Fibroblast of lung (primary cell): ENCODE measurements at regions not wholly inside any gene's neighbourhood (a gene's known extent, or its start where the extent isn't known, plus 50 kb on each side); places are given as distances from the start of the nearest gene placed in this dataset.

ENCODE experiments used
- DNase-seq, 2 donors: peaks; one replicate each; pipeline versions ENCODE4 v3.0.0 to v3.0.0-alpha.2; 2010; ENCODE audit warnings: low read depth in 2 of 2
- H2AFZ ChIP-seq: 2 replicates; pipeline ENCODE4 v1.5.1; 2012; ENCODE audit warnings: low read length, control low read depth, inconsistent platforms
- H3K27ac ChIP-seq: 2 replicates; pipeline ENCODE4 v1.5.1; 2011; ENCODE audit warnings: low read length, control low read depth; ENCODE audit not compliant: insufficient read depth
- H3K27me3 ChIP-seq: 2 replicates; pipeline ENCODE4 v1.5.1; 2011; ENCODE audit warnings: mild to moderate bottlenecking, low read length; ENCODE audit not compliant: control insufficient read depth, insufficient read depth
- H3K36me3 ChIP-seq: 2 replicates; pipeline ENCODE4 v1.5.1; 2011; ENCODE audit warnings: low read length; ENCODE audit not compliant: control insufficient read depth, insufficient read depth
- H3K4me1 ChIP-seq: 2 replicates; pipeline ENCODE4 v1.5.1; 2011; ENCODE audit warnings: low read length; ENCODE audit not compliant: control insufficient read depth, insufficient read depth; ENCODE audit errors: extremely low read depth
- H3K4me2 ChIP-seq: 2 replicates; pipeline ENCODE4 v1.5.1; 2011; ENCODE audit warnings: low read length, control low read depth; ENCODE audit not compliant: insufficient read depth; ENCODE audit errors: extremely low read depth
- H3K4me3 ChIP-seq, 4 experiments: fragments of 200-600 bp in 1 of 4; sonication (generic) in 1 of 4; replicated peaks in 1 of 4; 2 replicates each; pipeline ENCODE4 v1.5.1; 2011 to 2016; ENCODE audit warnings: low read length in 4 of 4, low read depth in 3 of 4, mild to moderate bottlenecking in 3 of 4, control low read depth in 2 of 4, inconsistent platforms in 1 of 4, mixed read lengths in 1 of 4; ENCODE audit not compliant: insufficient read depth in 1 of 4; ENCODE audit errors: control extremely low read depth in 1 of 4
- H3K79me2 ChIP-seq: 2 replicates; pipeline ENCODE4 v1.5.1; 2012; ENCODE audit warnings: mild to moderate bottlenecking, low read length, inconsistent platforms; ENCODE audit not compliant: control insufficient read depth, insufficient read depth
- H3K9ac ChIP-seq: 2 replicates; pipeline ENCODE4 v1.5.1; 2011; ENCODE audit warnings: mild to moderate bottlenecking, low read length, control low read depth; ENCODE audit not compliant: insufficient read depth
- H3K9me3 ChIP-seq: 2 replicates; pipeline ENCODE4 v1.5.1; 2012; ENCODE audit warnings: low read depth, low read length; ENCODE audit not compliant: control insufficient read depth, insufficient read depth
- H4K20me1 ChIP-seq: 2 replicates; pipeline ENCODE4 v1.5.1; 2011; ENCODE audit warnings: low read length; ENCODE audit not compliant: control insufficient read depth, insufficient read depth; ENCODE audit errors: extremely low read depth
- EZH2 ChIP-seq: IDR thresholded peaks from 2 replicates; pipeline ENCODE4 v1.5.1; 2012; ENCODE audit warnings: low read length, control low read depth, mild to moderate bottlenecking; ENCODE audit errors: missing control alignments
- TF ChIP-seq, protein P1 (sequence below), 2 donors: IDR thresholded peaks in 1 of 2; conservative IDR thresholded peaks in 1 of 2; 1 replicate in 1 of 2; 2 replicates in 1 of 2; pipeline ENCODE4 v1.5.1; 2011 to 2012; ENCODE audit warnings: low read length in 2 of 2, control low read depth in 1 of 2, inconsistent platforms in 1 of 2, low read depth in 1 of 2, mild to moderate bottlenecking in 1 of 2

DNA sequence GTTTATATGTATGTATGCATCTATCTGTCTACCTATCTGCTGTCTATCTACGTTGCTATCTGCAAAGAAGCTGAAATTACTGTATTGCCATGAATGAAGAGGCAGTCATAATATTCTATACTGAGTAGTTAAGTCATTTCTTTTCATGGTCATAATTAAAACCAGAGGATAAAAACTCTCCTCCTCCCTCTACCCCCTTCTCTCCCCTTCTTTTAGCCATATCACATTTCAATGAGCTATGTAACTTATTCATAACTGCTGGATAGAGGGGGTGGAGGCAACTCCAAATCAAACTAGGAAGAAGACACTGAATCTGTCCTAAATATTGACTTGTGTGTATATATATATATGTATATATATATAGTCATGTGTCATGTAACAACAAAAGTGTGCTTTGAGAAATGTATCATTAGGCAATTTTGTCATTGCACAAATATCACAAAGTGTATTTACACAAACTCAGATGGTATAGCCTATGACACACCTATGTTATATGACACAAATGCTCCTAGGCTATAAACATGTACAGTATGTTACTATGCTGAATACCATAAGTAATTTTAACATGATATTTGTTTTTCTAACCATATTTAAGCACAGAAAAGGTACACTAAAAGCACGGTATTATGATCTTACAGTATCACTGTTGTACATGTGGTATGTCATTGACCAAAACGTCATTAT lies 229.7 kb upstream of the KCNMB2 start:
- H3K4me1 ChIP-seq = no peaks in the 10 kb centered on the region
- H3K27me3 ChIP-seq = no peaks in the 10 kb centered on the region
- H3K27ac ChIP-seq = no peak overlapping the region
- H3K9me3 ChIP-seq = no peaks in the 10 kb centered on the region
- H2AFZ ChIP-seq = no peak overlapping the region
- no peak for TF ChIP-seq EZH2
- TF ChIP-seq, protein P1, sequence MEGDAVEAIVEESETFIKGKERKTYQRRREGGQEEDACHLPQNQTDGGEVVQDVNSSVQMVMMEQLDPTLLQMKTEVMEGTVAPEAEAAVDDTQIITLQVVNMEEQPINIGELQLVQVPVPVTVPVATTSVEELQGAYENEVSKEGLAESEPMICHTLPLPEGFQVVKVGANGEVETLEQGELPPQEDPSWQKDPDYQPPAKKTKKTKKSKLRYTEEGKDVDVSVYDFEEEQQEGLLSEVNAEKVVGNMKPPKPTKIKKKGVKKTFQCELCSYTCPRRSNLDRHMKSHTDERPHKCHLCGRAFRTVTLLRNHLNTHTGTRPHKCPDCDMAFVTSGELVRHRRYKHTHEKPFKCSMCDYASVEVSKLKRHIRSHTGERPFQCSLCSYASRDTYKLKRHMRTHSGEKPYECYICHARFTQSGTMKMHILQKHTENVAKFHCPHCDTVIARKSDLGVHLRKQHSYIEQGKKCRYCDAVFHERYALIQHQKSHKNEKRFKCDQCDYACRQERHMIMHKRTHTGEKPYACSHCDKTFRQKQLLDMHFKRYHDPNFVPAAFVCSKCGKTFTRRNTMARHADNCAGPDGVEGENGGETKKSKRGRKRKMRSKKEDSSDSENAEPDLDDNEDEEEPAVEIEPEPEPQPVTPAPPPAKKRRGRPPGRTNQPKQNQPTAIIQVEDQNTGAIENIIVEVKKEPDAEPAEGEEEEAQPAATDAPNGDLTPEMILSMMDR (conservative IDR thresholded peaks at IDR 0.05 in 1 of 2, IDR thresholded peaks at IDR 0.05 in 1 of 2; ENCODE audit: low read depth in 1 of 2, low read length in 2 of 2) = no peak
- H3K4me3 ChIP-seq = no peak overlapping the region
- H3K79me2 ChIP-seq = no peaks in the 10 kb centered on the region
- no peaks in the 10 kb centered on the region for H4K20me1 ChIP-seq
- H3K9ac ChIP-seq = no peak overlapping the region
- no peak for DNase-seq
- H3K4me2 ChIP-seq = no peak overlapping the region
- no peaks in the 10 kb centered on the region for H3K36me3 ChIP-seq

DNA sequence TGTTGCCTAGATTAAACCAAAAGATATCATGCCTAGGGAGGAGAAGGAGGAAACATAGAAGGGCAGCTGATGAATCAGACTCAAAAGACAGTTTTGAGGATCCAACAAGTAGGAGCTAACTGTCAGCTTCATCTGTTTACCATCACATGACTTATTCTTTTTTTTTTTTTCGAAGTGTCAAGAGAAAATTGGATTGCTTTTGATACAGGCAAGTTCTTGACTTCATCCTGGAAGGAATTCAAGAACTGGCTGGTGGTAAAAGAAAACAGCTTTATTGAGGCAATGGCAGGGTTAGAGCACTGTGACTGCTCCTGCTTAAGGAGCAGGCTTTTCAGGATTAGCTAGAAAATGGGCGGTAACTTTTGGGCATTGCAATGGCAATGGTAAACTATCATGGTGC lies 227.5 kb upstream of the KCNMB2 start:
- Histone ChIP-seq H3K9me3 (no peaks in the 10 kb centered on the region), H3K4me2 (no peak overlapping the region), H3K9ac (no peak overlapping the region), H3K27me3 (no peaks in the 10 kb centered on the region), H3K79me2 (no peaks in the 10 kb centered on the region), H3K4me3 (no peak overlapping the region), H3K36me3 (no peaks in the 10 kb centered on the region), H3K27ac (no peak overlapping the region), H4K20me1 (no peaks in the 10 kb centered on the region), H2AFZ (peak overlapping the region; percentile 12), H3K4me1 (no peaks in the 10 kb centered on the region)
- TF ChIP-seq, protein P1 (conservative IDR thresholded peaks at IDR 0.05 in 1 of 2, IDR thresholded peaks at IDR 0.05 in 1 of 2; ENCODE audit: low read depth in 1 of 2, low read length in 2 of 2) = no peak
- TF ChIP-seq EZH2 = no peak
- DNase-seq = no peak

DNA sequence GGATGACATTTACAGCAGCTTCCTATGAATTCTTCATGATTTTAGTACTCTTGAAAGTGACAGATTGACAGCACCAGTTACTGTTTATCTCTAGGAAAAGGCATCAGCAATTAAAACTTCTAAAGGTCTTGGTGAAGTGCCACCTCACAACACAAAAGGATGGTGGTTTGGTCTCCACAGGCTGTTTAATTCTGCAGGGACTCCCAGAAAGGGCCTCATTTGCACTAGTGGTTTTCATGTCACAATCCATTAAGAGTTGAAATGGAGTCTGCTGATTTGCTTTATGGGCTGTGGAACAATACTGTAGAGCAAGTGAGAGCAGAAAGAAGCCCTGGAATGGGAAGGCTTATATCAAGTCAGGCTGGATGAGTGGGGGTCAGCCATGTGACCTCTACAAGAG lies 225.3 kb upstream of the KCNMB2 start:
- no peak for TF ChIP-seq EZH2
- TF ChIP-seq, protein P1 (conservative IDR thresholded peaks at IDR 0.05 in 1 of 2, IDR thresholded peaks at IDR 0.05 in 1 of 2; ENCODE audit: low read depth in 1 of 2, low read length in 2 of 2) = no peak
- H3K4me2 ChIP-seq = no peak overlapping the region

More for the DNA sequence above, 225.3 kb upstream of the KCNMB2 start:
- H3K4me1 ChIP-seq = no peaks in the 10 kb centered on the region
- H3K9ac ChIP-seq = no peak overlapping the region
- no peaks in the 10 kb centered on the region for H3K36me3 ChIP-seq
- no peaks in the 10 kb centered on the region for H3K9me3 ChIP-seq
- no peak overlapping the region for H3K27ac ChIP-seq
- no peaks in the 10 kb centered on the region for H3K27me3 ChIP-seq
- H3K79me2 ChIP-seq = no peaks in the 10 kb centered on the region
- no peak overlapping the region for H3K4me3 ChIP-seq
- H4K20me1 ChIP-seq = no peaks in the 10 kb centered on the region
- DNase-seq = no peak
- H2AFZ ChIP-seq = no peak overlapping the region
